ENCODE measurements at regions not wholly inside any gene's neighbourhood (a gene's known extent, or its start where the extent isn't known, plus 50 kb on each side); places are given as distances from the start of the nearest gene placed in this dataset.

DNA sequence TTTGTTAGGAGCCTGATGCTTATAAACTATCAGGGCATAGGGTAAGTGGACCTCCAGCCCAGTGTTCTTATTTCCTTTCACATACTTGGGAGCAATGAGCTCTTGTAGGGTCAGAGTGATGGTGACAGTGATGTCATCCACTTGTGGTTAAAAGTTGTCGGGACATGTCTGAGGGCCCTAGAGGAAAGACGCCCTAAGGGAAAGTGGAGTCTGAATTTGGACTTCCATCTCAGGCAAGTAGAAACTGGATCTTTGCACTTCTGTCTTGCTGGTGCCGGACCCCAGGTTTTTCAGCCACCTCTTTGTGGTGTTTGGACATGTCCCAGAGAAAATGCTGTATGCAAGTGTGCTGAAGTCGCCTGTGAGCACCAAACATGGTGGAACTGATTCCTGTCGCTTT is 900.5 kb downstream of the C6orf118 start:
- WGBS, 2 donors (ENCODE audit: low coverage in 1 of 2), result 92 to 93% methylated on average over 2 to 5 of the region's 5 CpGs
- DNase-seq, result no peak
- Histone ChIP-seq H3K9me3 (no peaks in the 10 kb centered on the region), H3K4me3 (no peak overlapping the region), H3K4me1 (no peaks in the 10 kb centered on the region), H3K36me3 (no peaks in the 10 kb centered on the region), H3K27me3 (no peaks in the 10 kb centered on the region), H3K27ac (no peak overlapping the region)
- TF ChIP-seq EP300 (IDR thresholded peaks at IDR 0.05; ENCODE audit: low read depth) (no peak), POLR2A (IDR thresholded peaks at IDR 0.05) (no peak), POLR2AphosphoS5 (IDR thresholded peaks at IDR 0.05) (no peak)
- TF ChIP-seq, protein P1, sequence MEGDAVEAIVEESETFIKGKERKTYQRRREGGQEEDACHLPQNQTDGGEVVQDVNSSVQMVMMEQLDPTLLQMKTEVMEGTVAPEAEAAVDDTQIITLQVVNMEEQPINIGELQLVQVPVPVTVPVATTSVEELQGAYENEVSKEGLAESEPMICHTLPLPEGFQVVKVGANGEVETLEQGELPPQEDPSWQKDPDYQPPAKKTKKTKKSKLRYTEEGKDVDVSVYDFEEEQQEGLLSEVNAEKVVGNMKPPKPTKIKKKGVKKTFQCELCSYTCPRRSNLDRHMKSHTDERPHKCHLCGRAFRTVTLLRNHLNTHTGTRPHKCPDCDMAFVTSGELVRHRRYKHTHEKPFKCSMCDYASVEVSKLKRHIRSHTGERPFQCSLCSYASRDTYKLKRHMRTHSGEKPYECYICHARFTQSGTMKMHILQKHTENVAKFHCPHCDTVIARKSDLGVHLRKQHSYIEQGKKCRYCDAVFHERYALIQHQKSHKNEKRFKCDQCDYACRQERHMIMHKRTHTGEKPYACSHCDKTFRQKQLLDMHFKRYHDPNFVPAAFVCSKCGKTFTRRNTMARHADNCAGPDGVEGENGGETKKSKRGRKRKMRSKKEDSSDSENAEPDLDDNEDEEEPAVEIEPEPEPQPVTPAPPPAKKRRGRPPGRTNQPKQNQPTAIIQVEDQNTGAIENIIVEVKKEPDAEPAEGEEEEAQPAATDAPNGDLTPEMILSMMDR (IDR thresholded peaks at IDR 0.05), result no peak
- intact Hi-C loops (cut with DNase I; ENCODE audit: low total_unique reads), result no loop called here
- in situ Hi-C loops (cut with MboI; ENCODE audit: low pct_ligation_motif_present in 1 of 4, low pct_unique_long_range_greater_than_20kb in 1 of 4, low sequenced_read_pairs in 3 of 4), result no loop called here

DNA sequence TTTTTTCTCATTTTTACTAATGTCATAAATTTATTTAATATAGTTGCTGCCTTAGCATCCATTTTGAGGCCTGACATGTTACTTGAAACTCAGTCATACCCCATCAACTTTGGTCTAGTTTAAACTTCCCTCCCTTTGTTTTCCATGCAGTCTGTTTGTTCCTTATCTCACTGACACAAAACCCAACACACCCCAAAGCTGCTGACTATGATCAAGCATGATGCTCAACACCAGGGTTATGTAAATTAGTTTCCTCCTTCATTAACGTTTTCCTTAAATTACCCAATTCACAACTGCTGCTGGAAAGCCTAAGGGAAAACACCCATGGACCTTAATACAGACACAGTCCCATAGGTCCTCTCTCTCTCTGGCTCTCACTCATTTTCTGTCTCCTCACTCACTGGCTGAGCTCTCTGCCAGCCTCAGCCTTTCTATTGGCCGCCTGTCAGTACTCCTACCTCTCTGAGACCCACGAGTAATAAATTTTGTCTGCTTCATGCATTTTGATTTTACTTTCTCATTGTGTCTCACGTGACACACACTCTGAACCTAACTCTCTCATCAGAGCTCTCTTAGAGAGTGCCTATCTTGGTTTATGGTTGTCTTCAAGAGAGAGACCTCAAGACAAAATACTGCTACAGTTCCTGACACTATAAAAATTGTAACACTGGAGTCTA is 904.5 kb downstream of the C6orf118 start:
- in situ Hi-C loops (cut with MboI; ENCODE audit: low pct_ligation_motif_present in 1 of 4, low pct_unique_long_range_greater_than_20kb in 1 of 4, low sequenced_read_pairs in 3 of 4), result no loop called here
- no peaks in the 10 kb centered on the region for H3K4me1 ChIP-seq
- no peaks in the 10 kb centered on the region for H3K27me3 ChIP-seq
- TF ChIP-seq POLR2A (IDR thresholded peaks at IDR 0.05) (no peak), POLR2AphosphoS5 (IDR thresholded peaks at IDR 0.05) (no peak), EP300 (IDR thresholded peaks at IDR 0.05; ENCODE audit: low read depth) (no peak)
- TF ChIP-seq, protein P1 (IDR thresholded peaks at IDR 0.05), result no peak
- WGBS, 2 donors (ENCODE audit: low coverage in 1 of 2), result 56 to 62% methylated on average over 4 of the region's 4 CpGs
- no peak overlapping the region for H3K27ac ChIP-seq
- intact Hi-C loops (cut with DNase I; ENCODE audit: low total_unique reads), result no loop called here
- H3K4me3 ChIP-seq, result no peak overlapping the region
- DNase-seq, result no peak
- no peaks in the 10 kb centered on the region for H3K36me3 ChIP-seq
- H3K9me3 ChIP-seq, result no peaks in the 10 kb centered on the region

DNA sequence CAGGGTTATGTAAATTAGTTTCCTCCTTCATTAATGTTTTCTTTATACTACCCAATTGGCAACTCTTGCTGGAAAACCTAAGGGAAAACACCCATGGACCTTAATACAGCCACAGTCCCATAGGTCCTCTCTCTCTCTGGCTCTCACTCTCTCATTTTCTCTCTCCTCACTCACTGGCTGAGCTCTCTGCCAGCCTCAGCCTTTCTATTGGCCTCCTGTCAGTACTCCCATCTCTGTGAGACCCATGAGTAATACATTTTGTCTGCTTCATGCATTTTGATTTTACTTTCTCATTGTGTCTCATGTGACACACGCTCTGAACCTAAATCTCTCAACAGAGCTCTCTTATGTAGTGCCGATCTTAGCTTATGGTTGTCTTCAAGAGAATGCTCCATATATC is 907.5 kb downstream of the C6orf118 start:
- TF ChIP-seq EP300 (IDR thresholded peaks at IDR 0.05; ENCODE audit: low read depth), result no peak
- TF ChIP-seq POLR2AphosphoS5 (IDR thresholded peaks at IDR 0.05), result no peak
- TF ChIP-seq, protein P1 (IDR thresholded peaks at IDR 0.05), result no peak
- no peak for TF ChIP-seq POLR2A (IDR thresholded peaks at IDR 0.05)
- in situ Hi-C loops (cut with MboI; ENCODE audit: low pct_ligation_motif_present in 1 of 4, low pct_unique_long_range_greater_than_20kb in 1 of 4, low sequenced_read_pairs in 3 of 4), result no loop called here
- no peaks in the 10 kb centered on the region for H3K27me3 ChIP-seq
- no peak overlapping the region for H3K4me3 ChIP-seq
- DNase-seq, result no peak
- 88 to 93% methylated on average over 2 of the region's 2 CpGs for WGBS, 2 donors (ENCODE audit: low coverage in 1 of 2)
- no peaks in the 10 kb centered on the region for H3K36me3 ChIP-seq
- intact Hi-C loops (cut with DNase I; ENCODE audit: low total_unique reads), result no loop called here
- no peaks in the 10 kb centered on the region for H3K4me1 ChIP-seq
- H3K9me3 ChIP-seq, result no peaks in the 10 kb centered on the region
- no peak overlapping the region for H3K27ac ChIP-seq

DNA sequence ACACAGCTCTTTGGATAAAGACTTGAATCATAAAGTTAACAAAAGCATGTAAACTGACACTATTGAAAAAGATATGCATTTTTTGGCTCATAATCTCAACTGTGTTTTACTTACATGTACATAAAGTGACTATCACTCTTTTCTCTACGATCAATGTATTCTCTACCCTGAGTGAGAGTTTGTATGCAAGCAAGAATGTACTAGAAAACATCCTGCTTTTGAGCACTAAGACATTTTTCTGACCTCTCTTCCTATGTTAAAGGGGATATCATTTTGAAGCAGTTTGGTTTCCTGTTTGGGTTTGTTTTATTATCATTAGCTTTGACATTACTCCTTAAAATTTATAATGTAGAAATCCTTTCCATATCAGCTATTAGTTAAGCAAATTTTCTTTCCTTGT is 910.8 kb downstream of the C6orf118 start:
- no peak for DNase-seq
- no peaks in the 10 kb centered on the region for H3K4me1 ChIP-seq
- TF ChIP-seq POLR2A (IDR thresholded peaks at IDR 0.05), result no peak
- no peak for TF ChIP-seq EP300 (IDR thresholded peaks at IDR 0.05; ENCODE audit: low read depth)
- TF ChIP-seq, protein P1 (IDR thresholded peaks at IDR 0.05), result no peak
- no peak for TF ChIP-seq POLR2AphosphoS5 (IDR thresholded peaks at IDR 0.05)
- H3K9me3 ChIP-seq, result no peaks in the 10 kb centered on the region
- no peak overlapping the region for H3K27ac ChIP-seq
- intact Hi-C loops (cut with DNase I; ENCODE audit: low total_unique reads), result no loop called here
- no peaks in the 10 kb centered on the region for H3K27me3 ChIP-seq
- no peaks in the 10 kb centered on the region for H3K36me3 ChIP-seq
- in situ Hi-C loops (cut with MboI; ENCODE audit: low pct_ligation_motif_present in 1 of 4, low pct_unique_long_range_greater_than_20kb in 1 of 4, low sequenced_read_pairs in 3 of 4), result no loop called here
- WGBS, 2 donors (ENCODE audit: low coverage in 1 of 2), result 75 to 77% methylated on average over 1 of the region's 1 CpG
- H3K4me3 ChIP-seq, result no peak overlapping the region
